Upper lobe of left lung (tissue), 6 donors: ENCODE measurements at regions not wholly inside any gene's neighbourhood (a gene's known extent, or its start where the extent isn't known, plus 50 kb on each side); places are given as distances from the start of the nearest gene placed in this dataset.

Source experiments
- ATAC-seq, 2 donors: fragments of 200-7000 bp; cut with Tn5 transposase; one replicate each; pipeline ENCODE4 v1.9.1; 2022; ENCODE audit warnings: mild to moderate bottlenecking in 2 of 2, moderate library complexity in 2 of 2; ENCODE audit not compliant: low FRiP score in 2 of 2
- DNase-seq, 2 donors: peaks; one replicate each; pipeline ENCODE4 v3.0.0-alpha.2; 2019 to 2020
- H3K27ac ChIP-seq, 4 donors: fragments of 200-600 bp; sonication (generic); one replicate each; pipeline ENCODE4 v1.5.1; 2016 to 2019
- H3K27me3 ChIP-seq, 4 donors: fragments of 200-600 bp; sonication (generic); one replicate each; pipeline ENCODE4 v1.5.1; 2017 to 2019
- H3K36me3 ChIP-seq, 4 donors: fragments of 200-600 bp; sonication (generic); one replicate each; pipeline ENCODE4 v1.5.1; 2016 to 2019
- H3K4me1 ChIP-seq, 4 donors: fragments of 200-600 bp; sonication (generic); one replicate each; pipeline ENCODE4 v1.5.1; 2018 to 2019
- H3K4me3 ChIP-seq, 4 donors: fragments of 200-600 bp; sonication (generic); one replicate each; pipeline ENCODE4 v1.5.1; 2017 to 2019; ENCODE audit warnings: mild to moderate bottlenecking in 2 of 4, moderate library complexity in 1 of 4
- H3K9me3 ChIP-seq, 4 donors: fragments of 200-600 bp; sonication (generic); one replicate each; pipeline ENCODE4 v1.5.1; 2018 to 2019
- EP300 ChIP-seq, 4 donors: sonication (generic); formaldehyde crosslinking; IDR thresholded peaks; one replicate each; pipeline ENCODE4 v1.5.1; 2017; ENCODE audit warnings: antibody characterized with exemption in 4 of 4, control low read depth in 2 of 4
- POLR2A ChIP-seq, 4 donors: fragments of 450-650 bp; IDR thresholded peaks; one replicate each; pipeline ENCODE4 v1.5.1; 2016 to 2017; ENCODE audit warnings: antibody characterized with exemption in 4 of 4, mild to moderate bottlenecking in 2 of 4
- POLR2AphosphoS5 ChIP-seq, 2 donors: sonication (generic); formaldehyde crosslinking; IDR thresholded peaks; one replicate each; pipeline ENCODE4 v1.5.1; 2017; ENCODE audit warnings: antibody characterized with exemption in 2 of 2
- WGBS, 2 donors: methylation state at CpG; one replicate each; pipeline ENCODE4 v1.1.5; 2017 to 2018; 5-methylcytosine and 5-hydroxymethylcytosine counted together
- TF ChIP-seq, protein P1 (sequence below), 6 experiments: fragments of 450-650 bp in 4 of 6; fragments of 200-600 bp in 2 of 6; sonication (generic) in 2 of 6; IDR thresholded peaks; one replicate each; pipeline ENCODE4 v1.5.1; 2016 to 2019; ENCODE audit warnings: antibody characterized with exemption in 6 of 6
- donor health status: DM: no; HTN: no; CAD: no; lungs with moderate emphysema.
- donor health status: DM: no; HTN: yes; CAD: no; lungs with severe emphysema.

GRCh38 chr5:137567226-137567625 is 68.1 kb upstream of the SPOCK1 start:
- Histone ChIP-seq H3K27me3 (no peaks in the 10 kb centered on the region), H3K4me3 (no peak overlapping the region), H3K36me3 (no peaks in the 10 kb centered on the region), H3K9me3 (no peaks in the 10 kb centered on the region), H3K4me1 (peaks cover 9 to 17% (median 11%) of the 10 kb centered on the region in 4 donors), H3K27ac (no peak overlapping the region)
- TF ChIP-seq POLR2A (IDR thresholded peaks at IDR 0.05) (no peak), POLR2AphosphoS5 (IDR thresholded peaks at IDR 0.05) (no peak), EP300 (IDR thresholded peaks at IDR 0.05) (no peak)
- TF ChIP-seq, protein P1, sequence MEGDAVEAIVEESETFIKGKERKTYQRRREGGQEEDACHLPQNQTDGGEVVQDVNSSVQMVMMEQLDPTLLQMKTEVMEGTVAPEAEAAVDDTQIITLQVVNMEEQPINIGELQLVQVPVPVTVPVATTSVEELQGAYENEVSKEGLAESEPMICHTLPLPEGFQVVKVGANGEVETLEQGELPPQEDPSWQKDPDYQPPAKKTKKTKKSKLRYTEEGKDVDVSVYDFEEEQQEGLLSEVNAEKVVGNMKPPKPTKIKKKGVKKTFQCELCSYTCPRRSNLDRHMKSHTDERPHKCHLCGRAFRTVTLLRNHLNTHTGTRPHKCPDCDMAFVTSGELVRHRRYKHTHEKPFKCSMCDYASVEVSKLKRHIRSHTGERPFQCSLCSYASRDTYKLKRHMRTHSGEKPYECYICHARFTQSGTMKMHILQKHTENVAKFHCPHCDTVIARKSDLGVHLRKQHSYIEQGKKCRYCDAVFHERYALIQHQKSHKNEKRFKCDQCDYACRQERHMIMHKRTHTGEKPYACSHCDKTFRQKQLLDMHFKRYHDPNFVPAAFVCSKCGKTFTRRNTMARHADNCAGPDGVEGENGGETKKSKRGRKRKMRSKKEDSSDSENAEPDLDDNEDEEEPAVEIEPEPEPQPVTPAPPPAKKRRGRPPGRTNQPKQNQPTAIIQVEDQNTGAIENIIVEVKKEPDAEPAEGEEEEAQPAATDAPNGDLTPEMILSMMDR (IDR thresholded peaks at IDR 0.05): no peak
- ATAC-seq (no peak), DNase-seq (no peak)
- WGBS, 2 donors: 88 to 91% methylated on average over 7 of the region's 7 CpGs

- Histone ChIP-seq H3K27me3 (no peaks in the 10 kb centered on the region), H3K4me3 (no peak overlapping the region), H3K4me1 (peaks cover 9 to 17% (median 11%) of the 10 kb centered on the region in 4 donors), H3K9me3 (no peaks in the 10 kb centered on the region), H3K36me3 (no peaks in the 10 kb centered on the region), H3K27ac (no peak overlapping the region)
- no peak for ATAC-seq
- DNase-seq: no peak
- 46 to 56% methylated on average over 6 of the region's 6 CpGs for WGBS, 2 donors
- TF ChIP-seq, protein P1 (IDR thresholded peaks at IDR 0.05): no peak
- TF ChIP-seq POLR2A (IDR thresholded peaks at IDR 0.05) (no peak), POLR2AphosphoS5 (IDR thresholded peaks at IDR 0.05) (no peak), EP300 (IDR thresholded peaks at IDR 0.05) (no peak)
Measured at GRCh38 chr5:137566780-137567179, 67.7 kb upstream of the SPOCK1 start.

GRCh38 chr5:137566118-137566541 is 67.0 kb upstream of the SPOCK1 start:
- H3K27me3 ChIP-seq: no peaks in the 10 kb centered on the region
- no peaks in the 10 kb centered on the region for H3K36me3 ChIP-seq
- 82 to 94% methylated on average over 2 of the region's 2 CpGs for WGBS, 2 donors
- no peak overlapping the region for H3K27ac ChIP-seq
- no peaks in the 10 kb centered on the region for H3K9me3 ChIP-seq
- H3K4me3 ChIP-seq: no peak overlapping the region
- DNase-seq: no peak
- peaks cover 9 to 17% (median 11%) of the 10 kb centered on the region in 4 donors for H3K4me1 ChIP-seq
- TF ChIP-seq, protein P1 (IDR thresholded peaks at IDR 0.05): no peak
- ATAC-seq: no peak

DNA sequence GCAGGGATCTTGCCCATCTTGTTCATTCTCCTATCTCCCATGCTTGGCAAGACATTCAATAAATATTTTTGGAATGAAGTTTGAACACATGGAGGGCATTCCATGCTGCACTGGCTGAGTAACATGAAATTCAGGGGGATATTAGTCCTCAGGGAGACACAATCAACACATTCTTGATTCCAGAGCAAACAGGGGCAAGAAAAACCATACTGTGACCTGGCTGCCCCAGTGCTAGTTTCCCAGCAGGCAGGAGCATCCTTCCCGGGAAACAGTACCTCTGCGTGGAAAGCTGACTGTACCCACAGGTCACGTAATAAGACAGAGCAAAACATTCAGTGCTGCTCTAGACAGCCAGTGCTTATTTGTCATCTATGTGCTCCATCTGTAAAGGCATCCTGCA is 66.3 kb upstream of the SPOCK1 start:
- TF ChIP-seq EP300 (IDR thresholded peaks at IDR 0.05): no peak
- no peak for TF ChIP-seq POLR2AphosphoS5 (IDR thresholded peaks at IDR 0.05)
- TF ChIP-seq, protein P1 (IDR thresholded peaks at IDR 0.05): no peak
- TF ChIP-seq POLR2A (IDR thresholded peaks at IDR 0.05): no peak
- Histone ChIP-seq H3K27me3 (no peaks in the 10 kb centered on the region), H3K4me1 (peaks cover 9 to 17% (median 11%) of the 10 kb centered on the region in 4 donors), H3K36me3 (no peaks in the 10 kb centered on the region), H3K27ac (no peak overlapping the region), H3K9me3 (no peaks in the 10 kb centered on the region), H3K4me3 (no peak overlapping the region)
- WGBS, 2 donors: 59 to 89% methylated on average over 3 of the region's 3 CpGs
- no peak for ATAC-seq
- DNase-seq: no peak

- WGBS, 2 donors: 46 to 91% methylated on average over 1 to 5 of the region's 5 CpGs
- no peaks in the 10 kb centered on the region for H3K36me3 ChIP-seq
- ATAC-seq: peak in 1 of 2 donors; percentile 36
Measured at GRCh38 chr5:137564398-137564961, 65.4 kb upstream of the SPOCK1 start.

More at GRCh38 chr5:137564398-137564961, 65.4 kb upstream of the SPOCK1 start:
- Histone ChIP-seq H3K9me3 (no peaks in the 10 kb centered on the region), H3K27me3 (no peaks in the 10 kb centered on the region), H3K4me3 (no peak overlapping the region), H3K27ac (no peak overlapping the region), H3K4me1 (peaks cover 9 to 17% (median 11%) of the 10 kb centered on the region in 4 donors)
- no peak for DNase-seq
- TF ChIP-seq POLR2AphosphoS5 (IDR thresholded peaks at IDR 0.05) (no peak), POLR2A (IDR thresholded peaks at IDR 0.05) (no peak), EP300 (IDR thresholded peaks at IDR 0.05) (no peak)
- TF ChIP-seq, protein P1 (IDR thresholded peaks at IDR 0.05): no peak
